ENCODE measurements at regions not wholly inside any gene's neighbourhood (a gene's known extent, or its start where the extent isn't known, plus 50 kb on each side); places are given as distances from the start of the nearest gene placed in this dataset.
A peak's percentile ranks its signal among the peaks of the same experiment; 100 is the strongest.

- no peak for DNase-seq
Observed at GRCh38 chr2:240227538-240228428, 87.3 kb upstream of the OTOS start.

DNA sequence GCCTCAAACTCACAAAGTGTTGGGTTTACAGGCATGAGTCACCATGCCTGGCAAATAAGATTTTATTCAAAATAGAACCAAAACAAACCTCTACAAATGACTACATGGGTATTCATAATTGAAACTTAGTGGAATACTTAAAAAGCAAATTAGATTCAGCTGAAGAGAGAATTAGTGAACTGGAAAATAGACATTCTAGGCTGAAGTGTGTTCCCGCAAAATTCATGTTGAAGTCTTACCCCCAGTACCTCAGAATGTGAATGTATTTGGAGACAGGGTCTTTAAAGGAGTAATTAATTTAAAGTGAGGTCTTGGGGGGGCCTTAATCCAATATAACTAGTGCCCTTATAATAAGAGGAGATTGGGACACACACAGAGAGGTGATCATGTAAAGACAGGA, 88.5 kb upstream of the OTOS start:
- no peak for DNase-seq

DNA sequence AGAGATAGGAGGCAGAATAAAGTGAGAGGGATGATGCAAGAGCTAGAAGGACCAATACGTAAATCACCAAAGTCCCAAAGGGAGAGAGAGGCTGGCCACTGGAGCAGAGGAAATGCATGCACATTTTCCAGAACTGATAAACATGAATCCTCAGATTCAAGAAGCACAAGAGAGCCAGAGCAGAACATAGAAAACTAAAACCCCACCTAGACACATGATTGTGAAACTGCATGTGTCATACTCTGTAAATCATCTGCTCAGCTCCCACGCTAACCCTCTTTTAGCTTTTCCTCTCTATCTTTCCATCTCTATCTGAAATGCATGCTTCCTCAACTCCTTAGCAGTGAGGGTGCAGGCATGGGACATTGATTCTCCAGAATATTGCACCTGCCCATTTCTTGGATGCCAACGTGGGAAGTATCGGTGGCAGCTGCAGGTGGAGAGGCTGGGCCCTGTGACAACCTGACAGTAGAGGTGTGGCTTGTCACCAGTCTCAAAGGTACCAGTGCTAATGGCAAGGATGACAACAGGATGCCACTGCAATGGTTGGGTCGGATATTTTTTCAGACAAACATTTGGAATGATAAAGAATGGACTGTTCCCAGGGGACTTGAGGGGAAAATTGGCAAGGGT, 89.3 kb upstream of the OTOS start:
- no peak for DNase-seq

- DNase-seq, result no peak
Observed at GRCh38 chr2:240230291-240230931, 90.0 kb upstream of the OTOS start.

GRCh38 chr2:240231838-240232244, 91.4 kb upstream of the OTOS start:
- DNase-seq, result no peak

- no peak for DNase-seq
Observed at GRCh38 chr2:240232264-240232915, 91.9 kb upstream of the OTOS start.

- DNase-seq, result peak; percentile 74
Observed at GRCh38 chr2:240232961-240233884, 92.8 kb upstream of the OTOS start.

- DNase-seq, result no peak
Observed at GRCh38 chr2:240233885-240234502, 93.5 kb upstream of the OTOS start.

DNA sequence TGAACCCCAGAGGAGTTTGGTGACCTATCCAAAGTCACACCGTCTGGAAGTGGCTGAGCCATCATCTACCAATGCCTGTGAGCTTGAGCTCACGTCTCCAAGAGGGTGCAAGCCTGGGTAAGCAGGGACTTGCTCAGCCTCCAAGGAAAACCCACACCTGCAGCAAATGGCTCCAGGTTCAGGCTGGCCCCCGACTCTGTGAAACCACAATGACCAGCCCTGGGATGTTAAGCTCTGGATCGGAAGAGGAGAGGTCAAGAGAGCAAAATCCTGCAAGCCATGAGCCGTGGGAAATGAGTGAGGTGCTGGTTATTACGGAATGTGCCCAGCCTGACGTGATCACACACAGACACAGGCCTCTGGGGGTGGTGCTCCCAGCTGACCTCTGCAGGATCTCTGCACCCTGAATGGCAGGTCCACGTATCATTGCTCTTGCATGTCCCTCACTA, 94.1 kb upstream of the OTOS start:
- DNase-seq, result no peak

GRCh38 chr2:240235149-240235803, 94.8 kb upstream of the OTOS start:
- no peak for DNase-seq

DNA sequence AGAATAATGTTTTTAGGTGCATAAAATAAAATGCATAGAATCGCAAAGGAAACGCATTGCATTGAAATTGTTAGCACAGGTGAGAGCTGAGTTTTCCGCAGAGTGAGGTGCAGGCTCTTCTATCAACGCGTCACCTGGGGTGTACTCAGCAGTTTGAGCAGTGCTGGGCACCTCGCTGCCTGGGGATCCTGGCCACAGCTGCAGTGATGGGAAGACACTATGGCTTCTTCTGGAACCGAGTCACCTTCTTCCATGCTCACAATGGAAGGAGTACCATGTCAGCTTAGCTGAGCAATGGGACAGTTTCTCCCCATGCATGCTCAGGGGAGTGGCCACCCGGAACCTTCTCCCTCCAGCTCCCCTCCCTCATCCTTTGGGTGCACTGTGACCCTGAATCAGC, 95.4 kb upstream of the OTOS start:
- no peak for DNase-seq

- no peak for DNase-seq
Observed at GRCh38 chr2:240236217-240237111, 96.0 kb upstream of the OTOS start.

- DNase-seq, result no peak
Observed at GRCh38 chr2:240237609-240238174, 97.2 kb upstream of the OTOS start.

DNA sequence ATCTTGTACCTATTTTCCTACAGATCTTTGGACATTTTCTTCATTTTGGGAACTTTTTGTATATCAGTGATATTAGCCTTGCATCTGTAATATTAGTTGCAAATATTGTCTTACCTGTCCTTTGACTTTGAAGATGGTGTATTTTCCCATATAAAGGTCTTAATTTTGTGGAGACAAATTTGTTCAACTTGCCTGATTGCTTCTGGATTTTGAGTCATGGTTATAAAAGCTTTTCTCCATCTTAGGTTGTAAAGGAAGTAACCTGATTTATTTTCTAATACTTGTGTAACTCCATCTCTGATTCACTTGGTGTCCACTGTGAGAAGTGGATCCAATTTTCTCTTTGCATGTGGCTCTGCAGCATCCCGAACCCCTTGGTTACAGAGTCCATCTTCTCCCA, 97.7 kb upstream of the OTOS start:
- DNase-seq, result no peak

DNA sequence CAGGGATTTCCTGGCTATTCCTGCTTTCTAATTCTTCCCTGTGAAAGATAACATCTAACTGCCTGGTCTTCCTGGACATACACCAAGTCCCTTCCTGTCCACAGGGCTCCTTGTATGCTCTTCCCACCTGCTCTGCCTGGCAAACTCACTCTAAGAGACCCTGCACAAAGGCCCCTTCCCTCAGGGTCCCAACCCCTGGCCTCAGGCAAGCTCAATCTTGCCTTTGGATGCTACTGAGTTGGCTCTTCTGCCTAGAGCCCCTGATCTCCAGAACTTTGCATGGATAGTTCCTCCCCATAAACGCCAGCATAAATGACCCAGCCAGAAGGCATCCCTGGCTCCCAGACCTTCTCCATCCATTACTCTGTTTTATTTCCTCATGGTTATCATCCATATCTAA, 98.3 kb upstream of the OTOS start:
- no peak for DNase-seq

GRCh38 chr2:240239325-240239724, 98.9 kb upstream of the OTOS start:
- DNase-seq, result no peak

GRCh38 chr2:240240017-240240734, 99.7 kb upstream of the OTOS start:
- no peak for DNase-seq

- no peak for DNase-seq
Observed at GRCh38 chr2:240240781-240241180, 100.3 kb upstream of the OTOS start.

GRCh38 chr2:240241572-240241971, 101.1 kb upstream of the OTOS start:
- no peak for DNase-seq
